ENCODE measurements at regions not wholly inside any gene's neighbourhood (a gene's known extent, or its start where the extent isn't known, plus 50 kb on each side); places are given as distances from the start of the nearest gene placed in this dataset.
A peak's percentile ranks its signal among the peaks of the same experiment; 100 is the strongest.

DNA sequence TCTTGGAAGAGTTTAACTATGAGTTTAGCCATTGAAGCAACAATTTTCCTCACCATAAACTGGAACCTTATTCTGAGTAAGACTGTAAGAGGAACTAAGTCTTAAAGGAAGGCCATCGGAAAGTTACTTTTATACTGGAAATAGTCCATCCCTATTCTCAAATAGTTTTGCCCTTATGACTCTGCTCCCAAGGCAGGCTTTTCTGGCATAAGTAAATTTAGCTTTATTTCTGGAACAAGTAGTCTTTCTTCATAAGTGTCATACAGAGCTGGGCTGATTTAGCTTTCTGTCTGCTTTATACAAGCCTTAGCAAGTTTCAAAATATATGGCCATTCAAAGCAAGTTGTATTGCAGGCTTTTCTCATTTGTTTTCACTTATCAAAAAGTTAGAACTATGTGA lies 328.1 kb downstream of the HACE1 start:
- no peak for TF ChIP-seq GATA1 (IDR thresholded peaks at IDR 0.05; ENCODE audit: low read depth, low read length)
- TF ChIP-seq POLR2A (IDR thresholded peaks at IDR 0.05; ENCODE audit: low read length) = no peak
- DNase-seq = no peak

DNA sequence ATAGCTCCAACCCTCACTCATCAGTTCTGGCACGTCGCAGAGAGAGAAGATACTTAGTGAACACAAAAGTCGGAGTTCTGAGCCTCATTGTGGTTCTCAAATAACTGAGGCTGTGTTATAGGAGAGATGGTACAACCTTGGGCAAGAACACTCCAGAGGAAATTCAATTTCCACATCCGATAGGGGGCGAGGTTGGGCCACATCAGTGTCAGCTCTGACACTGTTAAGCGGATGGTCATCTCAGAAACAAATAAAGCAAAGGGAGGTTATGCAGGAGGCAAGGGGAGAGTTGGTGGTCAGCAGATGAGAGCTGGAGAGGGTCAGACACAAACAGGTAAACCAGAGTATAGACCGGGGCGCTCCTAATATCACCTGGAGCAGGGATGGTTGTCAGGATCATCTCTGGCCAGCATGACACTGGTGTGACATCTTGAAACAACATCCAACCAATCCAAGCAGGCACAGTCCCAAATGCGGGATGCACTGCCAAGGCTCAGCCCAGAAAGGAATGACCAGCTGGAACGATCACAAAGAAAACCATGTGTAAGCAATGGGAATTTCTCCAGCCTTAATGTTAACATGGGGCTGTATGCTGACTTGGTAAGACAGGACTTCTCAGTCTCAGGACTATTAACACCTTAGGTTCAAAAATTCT lies 331.8 kb downstream of the HACE1 start:
- TF ChIP-seq GATA1 (IDR thresholded peaks at IDR 0.05; ENCODE audit: low read depth, low read length) = no peak
- TF ChIP-seq POLR2A (IDR thresholded peaks at IDR 0.05; ENCODE audit: low read length) = no peak
- DNase-seq = peak; percentile 1 to 5

DNA sequence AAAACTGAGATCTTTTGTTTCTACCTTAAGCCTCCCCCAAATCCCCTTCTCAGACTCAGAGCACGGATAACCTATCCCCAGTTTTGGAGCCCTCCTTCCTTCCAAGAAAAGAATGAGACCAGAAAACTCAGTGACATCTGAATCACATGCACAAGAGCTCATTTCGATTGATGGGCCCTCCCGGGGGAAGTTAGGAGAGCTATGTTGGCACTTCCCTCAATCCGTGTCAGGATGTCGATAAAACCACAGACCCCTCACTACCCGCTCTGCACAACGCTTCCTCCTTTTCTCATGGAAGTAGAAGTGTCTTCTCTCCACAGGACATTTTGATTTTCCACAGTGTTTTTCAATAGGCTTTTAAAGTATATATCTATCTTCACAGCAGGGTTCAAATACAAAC lies 332.4 kb downstream of the HACE1 start:
- no peak for TF ChIP-seq GATA1 (IDR thresholded peaks at IDR 0.05; ENCODE audit: low read depth, low read length)
- no peak for TF ChIP-seq POLR2A (IDR thresholded peaks at IDR 0.05; ENCODE audit: low read length)

DNA sequence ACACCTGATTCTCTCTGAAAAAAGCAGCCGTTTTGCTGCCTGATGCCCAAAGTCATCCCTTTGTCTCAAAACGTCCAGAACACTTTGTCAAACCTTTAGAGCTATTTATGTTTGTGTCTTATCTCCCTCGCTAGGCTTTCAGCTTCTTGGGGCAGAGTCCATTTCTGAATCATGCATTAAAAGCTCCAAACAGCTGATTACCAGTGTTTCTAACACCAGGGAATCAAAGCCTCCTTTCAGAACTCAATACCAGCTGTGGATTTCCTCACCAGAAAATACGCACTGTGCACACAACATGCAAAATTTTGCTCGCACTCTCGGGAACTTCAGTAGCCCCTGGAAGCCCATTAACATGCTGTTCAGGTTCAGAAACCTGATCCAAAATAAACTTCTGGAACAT lies 333.3 kb downstream of the HACE1 start:
- DNase-seq = no peak
- no peak for TF ChIP-seq GATA1 (IDR thresholded peaks at IDR 0.05; ENCODE audit: low read depth, low read length)
- TF ChIP-seq POLR2A (IDR thresholded peaks at IDR 0.05; ENCODE audit: low read length) = no peak

More for the DNA sequence above, 332.4 kb downstream of the HACE1 start:
- DNase-seq = no peak

DNA sequence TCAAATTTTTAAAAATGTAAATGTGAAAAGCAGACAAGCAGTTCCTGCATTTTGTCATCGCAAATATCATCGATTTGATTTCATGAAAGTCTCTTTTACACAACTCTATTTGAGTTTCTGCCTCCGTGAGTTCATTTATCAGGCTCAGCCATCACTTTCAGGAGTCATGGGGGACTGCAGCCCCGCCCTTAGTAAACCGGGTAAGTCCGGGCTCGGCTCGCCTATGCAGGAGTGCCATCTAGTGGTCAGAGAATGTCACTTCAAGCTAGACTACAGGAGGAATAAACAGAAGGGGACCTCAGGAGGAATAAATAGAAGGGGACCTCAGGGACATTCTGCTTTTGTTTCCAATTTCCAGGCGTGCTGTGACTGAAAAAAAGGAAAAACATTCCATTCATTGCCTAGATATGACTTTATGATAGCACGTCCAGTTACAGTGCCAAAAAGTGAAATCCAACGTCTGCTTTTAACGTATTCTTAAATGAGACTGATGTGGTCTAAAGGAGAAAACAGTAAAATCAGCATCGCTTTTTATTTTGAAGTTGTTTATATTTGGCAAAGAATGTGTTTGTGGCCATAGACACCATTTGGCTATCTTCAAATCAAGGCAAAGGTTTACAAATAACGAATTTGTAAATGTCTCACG lies 333.9 kb downstream of the HACE1 start:
- no peak for TF ChIP-seq POLR2A (IDR thresholded peaks at IDR 0.05; ENCODE audit: low read length)
- TF ChIP-seq GATA1 (IDR thresholded peaks at IDR 0.05; ENCODE audit: low read depth, low read length) = no peak
- peak; percentile 82 to 89 for DNase-seq

DNA sequence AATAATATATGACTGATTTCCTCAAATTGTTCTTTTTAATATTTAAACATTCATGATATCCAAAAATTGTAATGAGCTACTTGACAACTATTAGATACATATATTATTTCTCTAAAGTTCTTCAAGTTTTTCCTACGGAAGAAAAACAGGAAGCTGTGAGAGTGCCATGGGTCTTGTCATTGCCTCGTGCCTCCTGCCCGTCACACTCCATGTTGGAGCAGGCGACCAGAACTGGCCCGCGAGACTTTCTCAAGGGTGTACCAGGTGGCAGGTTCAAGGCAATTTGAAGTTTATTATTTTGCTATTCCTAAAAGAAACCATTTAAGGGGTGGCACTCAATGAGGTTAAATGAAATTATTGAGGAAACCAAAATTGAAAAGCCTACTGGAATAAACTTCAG lies 337.2 kb downstream of the HACE1 start:
- no peak for DNase-seq

DNA sequence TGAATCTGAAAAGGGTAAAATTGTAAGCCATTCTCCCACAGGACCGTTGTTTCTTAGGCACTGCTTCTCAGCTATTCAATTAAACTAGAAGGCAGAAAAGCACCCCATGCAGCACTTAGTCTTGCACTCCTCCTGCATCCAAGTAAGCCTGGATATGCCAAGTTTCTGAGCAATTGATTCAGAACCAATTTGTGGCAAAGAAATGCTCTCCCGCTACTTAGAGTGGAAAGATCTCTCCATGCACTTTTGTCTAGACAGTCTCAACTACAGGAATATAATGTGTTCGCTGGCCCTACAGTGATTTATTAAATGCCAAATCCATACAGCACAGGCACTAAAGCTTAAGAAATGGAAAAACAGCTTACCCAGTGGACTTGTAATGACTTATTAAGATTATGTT lies 338.5 kb downstream of the HACE1 start:
- no peak for DNase-seq
- no peak for TF ChIP-seq POLR2A (IDR thresholded peaks at IDR 0.05; ENCODE audit: low read length)
- no peak for TF ChIP-seq GATA1 (IDR thresholded peaks at IDR 0.05; ENCODE audit: low read depth, low read length)

More for the DNA sequence above, 337.2 kb downstream of the HACE1 start:
- no peak for TF ChIP-seq GATA1 (IDR thresholded peaks at IDR 0.05; ENCODE audit: low read depth, low read length)
- TF ChIP-seq POLR2A (IDR thresholded peaks at IDR 0.05; ENCODE audit: low read length) = no peak

DNA sequence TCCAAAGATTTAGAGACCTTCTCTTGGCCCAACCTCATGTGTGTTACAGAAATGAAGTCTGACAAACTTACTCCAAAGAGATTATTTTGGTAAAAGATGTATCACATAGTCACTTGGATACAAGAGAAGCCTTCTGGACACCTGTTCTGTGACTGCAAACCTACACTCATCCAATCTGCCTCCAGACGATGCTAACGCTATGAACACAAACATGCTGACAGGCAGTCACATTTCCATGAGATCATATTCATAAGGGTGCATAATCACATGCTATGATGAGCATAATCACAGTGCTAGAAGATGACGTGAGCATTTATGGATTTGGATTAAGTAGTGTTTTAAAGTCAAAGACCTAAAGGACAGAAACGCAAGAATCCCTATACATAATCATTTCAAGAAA lies 340.2 kb downstream of the HACE1 start:
- TF ChIP-seq GATA1 (IDR thresholded peaks at IDR 0.05; ENCODE audit: low read depth, low read length) (no peak), POLR2A (IDR thresholded peaks at IDR 0.05; ENCODE audit: low read length) (no peak)
- DNase-seq = no peak

DNA sequence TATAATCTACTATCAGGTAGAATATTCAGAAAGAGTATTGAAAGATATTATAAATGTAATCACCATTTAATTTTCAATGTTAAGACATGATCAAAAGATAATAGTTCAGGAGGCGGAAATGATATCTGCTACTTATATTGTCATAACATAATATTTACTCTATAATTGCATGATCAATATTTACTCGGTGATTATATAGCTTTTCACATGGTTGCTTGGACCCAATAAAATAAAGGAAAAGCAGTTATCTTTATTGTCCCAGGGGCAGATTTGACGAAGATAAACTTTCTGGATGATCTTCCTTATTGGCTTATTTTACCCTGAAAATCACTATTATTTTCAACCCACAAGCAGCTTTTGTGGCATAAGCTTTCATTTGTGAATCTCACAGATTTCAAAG lies 350.4 kb downstream of the HACE1 start:
- no peak for DNase-seq
- TF ChIP-seq GATA1 (IDR thresholded peaks at IDR 0.05; ENCODE audit: low read depth, low read length) = no peak
- no peak for TF ChIP-seq POLR2A (IDR thresholded peaks at IDR 0.05; ENCODE audit: low read length)

DNA sequence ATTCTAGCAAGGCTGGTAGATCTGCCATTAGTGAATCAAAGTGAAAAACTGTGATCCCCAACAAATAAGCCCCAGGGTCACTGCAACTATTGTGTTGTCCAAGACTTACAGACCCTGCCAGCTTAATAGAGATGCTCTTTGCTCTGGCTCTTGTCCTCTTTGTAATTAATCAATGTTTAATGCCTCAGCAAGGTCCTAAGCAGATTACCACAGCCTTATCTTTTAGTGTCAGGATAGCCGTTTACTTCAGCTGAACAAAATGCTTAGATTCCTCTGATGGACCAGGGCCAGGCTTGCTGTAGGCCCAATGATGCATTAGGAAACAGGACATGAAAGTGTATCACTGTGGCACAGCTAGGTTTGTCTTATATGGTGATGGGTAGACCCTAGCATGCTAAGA lies 353.3 kb downstream of the HACE1 start:
- TF ChIP-seq POLR2A (IDR thresholded peaks at IDR 0.05; ENCODE audit: low read length) = no peak
- no peak for TF ChIP-seq GATA1 (IDR thresholded peaks at IDR 0.05; ENCODE audit: low read depth, low read length)
- no peak for DNase-seq

DNA sequence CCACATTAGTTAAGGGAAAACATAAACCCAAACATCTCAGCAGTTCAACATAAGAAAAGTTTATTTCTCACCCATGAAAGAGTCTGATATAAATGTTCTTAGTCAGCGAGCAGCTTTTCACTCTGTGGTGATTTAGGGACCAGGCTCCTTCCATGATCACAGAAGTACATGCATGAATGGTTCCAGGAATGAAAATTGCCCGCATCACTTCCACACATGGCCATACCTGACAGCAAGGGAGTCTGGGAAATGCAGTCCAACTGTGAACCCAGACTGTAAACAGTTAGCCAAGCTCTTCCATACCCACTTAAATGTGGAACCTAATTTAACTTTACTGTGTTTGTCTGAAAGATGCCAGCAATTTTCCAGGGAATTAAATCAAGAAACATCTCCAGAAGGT lies 353.9 kb downstream of the HACE1 start:
- DNase-seq = no peak
- TF ChIP-seq GATA1 (IDR thresholded peaks at IDR 0.05; ENCODE audit: low read depth, low read length) (no peak), POLR2A (IDR thresholded peaks at IDR 0.05; ENCODE audit: low read length) (no peak)

DNA sequence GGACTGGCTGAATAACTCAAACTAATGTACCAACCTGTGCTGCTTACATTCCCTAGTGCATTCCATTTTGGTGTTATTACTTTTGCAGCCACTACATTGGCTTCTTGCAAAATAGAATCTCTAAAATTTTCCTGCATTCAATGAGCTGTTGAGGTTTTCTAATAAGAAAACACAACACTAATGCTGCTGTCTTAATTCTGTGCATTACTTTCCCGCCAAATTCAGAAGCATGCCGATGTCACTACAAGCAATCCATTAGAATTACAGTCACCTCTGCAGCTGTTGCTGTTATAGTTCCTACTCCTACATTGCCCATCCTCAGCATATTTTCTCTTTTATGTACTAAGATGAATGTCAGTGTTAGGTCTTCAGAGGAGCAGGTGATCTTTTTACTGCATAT lies 359.5 kb downstream of the HACE1 start:
- no peak for DNase-seq
- TF ChIP-seq POLR2A (IDR thresholded peaks at IDR 0.05; ENCODE audit: low read length) (no peak), GATA1 (IDR thresholded peaks at IDR 0.05; ENCODE audit: low read depth, low read length) (no peak)

DNA sequence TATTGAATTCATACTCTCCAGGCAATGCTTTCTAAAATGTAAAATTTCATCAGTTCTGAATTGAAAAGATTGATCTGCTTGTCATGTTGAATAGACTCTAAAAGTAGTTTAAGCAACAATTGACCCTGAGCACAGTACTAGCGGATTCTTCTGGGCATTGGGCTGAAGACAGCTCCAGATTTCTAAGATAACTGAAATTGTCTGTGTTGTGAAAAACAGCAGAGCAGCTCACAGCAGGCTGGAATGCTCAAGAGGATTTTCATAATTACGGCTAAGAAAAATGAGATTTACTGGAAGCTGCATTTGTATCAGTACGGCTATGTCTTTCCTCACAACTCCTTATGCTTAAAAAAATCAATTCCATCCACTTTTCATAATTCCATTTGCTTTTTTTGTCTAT lies 373.7 kb downstream of the HACE1 start:
- DNase-seq = no peak
- TF ChIP-seq POLR2A (IDR thresholded peaks at IDR 0.05; ENCODE audit: low read length) (no peak), GATA1 (IDR thresholded peaks at IDR 0.05; ENCODE audit: low read depth, low read length) (no peak)

DNA sequence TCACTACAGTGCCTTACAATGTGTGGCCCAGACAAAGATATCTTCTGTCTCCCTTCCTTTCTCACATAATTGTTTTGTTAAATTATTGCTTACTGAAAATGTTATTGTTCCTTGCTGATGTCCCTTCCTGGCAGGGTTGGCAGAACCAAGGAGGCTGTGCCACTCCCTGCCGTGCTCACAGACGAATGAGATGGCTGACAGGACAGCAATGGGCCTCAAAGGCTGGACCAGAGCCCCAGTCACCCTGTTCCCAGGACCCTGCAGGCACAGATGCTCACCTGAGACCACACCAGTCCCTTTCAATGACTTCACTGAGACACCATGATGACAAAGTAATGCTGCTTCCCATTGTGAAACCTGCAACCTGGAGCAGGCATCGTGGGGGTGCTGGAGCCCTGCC lies 375.1 kb downstream of the HACE1 start:
- TF ChIP-seq GATA1 (IDR thresholded peaks at IDR 0.05; ENCODE audit: low read depth, low read length) (no peak), POLR2A (IDR thresholded peaks at IDR 0.05; ENCODE audit: low read length) (no peak)
- DNase-seq = no peak

DNA sequence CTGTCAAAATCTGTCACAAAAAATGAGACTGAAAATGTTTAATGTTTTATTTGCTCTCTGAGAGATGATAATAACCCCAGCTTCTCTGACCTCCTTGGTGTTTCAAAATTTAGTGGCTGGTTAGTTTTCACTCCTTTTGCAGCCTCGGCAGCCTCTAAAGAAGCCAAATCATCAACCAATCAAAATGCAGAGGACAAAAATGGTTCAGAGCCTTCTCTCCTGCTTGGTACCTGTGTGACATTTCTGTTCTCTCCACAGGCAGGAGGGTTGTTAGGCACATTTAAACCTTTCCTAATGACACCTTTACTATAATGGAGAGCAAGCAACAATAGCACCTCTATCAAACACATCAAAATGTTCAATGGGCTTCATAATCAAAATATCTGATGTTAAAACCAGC lies 375.5 kb downstream of the HACE1 start:
- no peak for TF ChIP-seq GATA1 (IDR thresholded peaks at IDR 0.05; ENCODE audit: low read depth, low read length)
- DNase-seq = no peak
